ENCODE measurements at regions not wholly inside any gene's neighbourhood (a gene's known extent, or its start where the extent isn't known, plus 50 kb on each side); places are given as distances from the start of the nearest gene placed in this dataset.
A peak's percentile ranks its signal among the peaks of the same experiment; 100 is the strongest.

- DNase-seq: peak; percentile 52
Observed at GRCh38 chr16:72501739-72502593, 330.0 kb upstream of the PMFBP1 start.

GRCh38 chr16:72500545-72500944 lies 328.6 kb upstream of the PMFBP1 start:
- no peak for DNase-seq

GRCh38 chr16:72493716-72494415 lies 321.9 kb upstream of the PMFBP1 start:
- no peak for DNase-seq

GRCh38 chr16:72487283-72487682 lies 315.3 kb upstream of the PMFBP1 start:
- no peak for DNase-seq

- DNase-seq: no peak
Observed at GRCh38 chr16:72482695-72483094, 310.7 kb upstream of the PMFBP1 start.

- DNase-seq: no peak
Observed at GRCh38 chr16:72481419-72481818, 309.5 kb upstream of the PMFBP1 start.

GRCh38 chr16:72480911-72481310 lies 309.0 kb upstream of the PMFBP1 start:
- DNase-seq: no peak

- no peak for DNase-seq
Observed at GRCh38 chr16:72475688-72476087, 303.7 kb upstream of the PMFBP1 start.

GRCh38 chr16:72474501-72475123 lies 302.7 kb upstream of the PMFBP1 start:
- no peak for DNase-seq

- no peak for DNase-seq
Observed at GRCh38 chr16:72473631-72474030, 301.7 kb upstream of the PMFBP1 start.

GRCh38 chr16:72471317-72471924 lies 299.5 kb upstream of the PMFBP1 start:
- DNase-seq: no peak

GRCh38 chr16:72470541-72470940 lies 298.6 kb upstream of the PMFBP1 start:
- DNase-seq: no peak

- DNase-seq: no peak
Observed at GRCh38 chr16:72469932-72470331, 298.0 kb upstream of the PMFBP1 start.

- DNase-seq: no peak
Observed at GRCh38 chr16:72468582-72468981, 296.6 kb upstream of the PMFBP1 start.

GRCh38 chr16:72467157-72467759 lies 295.3 kb upstream of the PMFBP1 start:
- peak; percentile 26 for DNase-seq

GRCh38 chr16:72464597-72465368 lies 292.8 kb upstream of the PMFBP1 start:
- DNase-seq: no peak

GRCh38 chr16:72464052-72464451 lies 292.1 kb upstream of the PMFBP1 start:
- no peak for DNase-seq

GRCh38 chr16:72458035-72458434 lies 286.1 kb upstream of the PMFBP1 start:
- no peak for DNase-seq

- no peak for DNase-seq
Observed at GRCh38 chr16:72457243-72457940, 285.4 kb upstream of the PMFBP1 start.

- DNase-seq: no peak
Observed at GRCh38 chr16:72455743-72456659, 284.0 kb upstream of the PMFBP1 start.

Measured in NCI-H1092 (cell line).